Subcutaneous abdominal adipose tissue (tissue), 5 donors: ENCODE measurements at regions not wholly inside any gene's neighbourhood (a gene's known extent, or its start where the extent isn't known, plus 50 kb on each side); places are given as distances from the start of the nearest gene placed in this dataset.
"Not testable (repeated sequence)": the region's sequence is repeated elsewhere in the genome, so short reads cannot be mapped to it uniquely, and the experiment has no call there.

Experiments
- H3K27ac ChIP-seq: one replicate; pipeline ENCODE4 v1.7.0; 2013; ENCODE audit warnings: low read depth, mild to moderate bottlenecking, inconsistent platforms, low read length, moderate library complexity
- H3K27me3 ChIP-seq, 5 donors: one replicate each; pipeline ENCODE4 v1.7.0; 2013; ENCODE audit warnings: low read length in 5 of 5, inconsistent platforms in 1 of 5; ENCODE audit not compliant: control insufficient read depth in 5 of 5, insufficient read depth in 4 of 5
- H3K36me3 ChIP-seq, 5 donors: one replicate each; pipeline ENCODE4 v1.7.0; 2013; ENCODE audit warnings: low read length in 5 of 5; ENCODE audit not compliant: control insufficient read depth in 5 of 5, insufficient read depth in 5 of 5
- H3K4me1 ChIP-seq, 5 donors: one replicate each; pipeline ENCODE4 v1.7.0; 2013; ENCODE audit warnings: low read length in 5 of 5, mild to moderate bottlenecking in 3 of 5, moderate library complexity in 1 of 5; ENCODE audit not compliant: control insufficient read depth in 5 of 5, insufficient read depth in 5 of 5
- H3K4me3 ChIP-seq, 5 donors: one replicate each; pipeline ENCODE4 v1.7.0; 2013; ENCODE audit warnings: low read length in 5 of 5, low read depth in 1 of 5
- H3K9ac ChIP-seq, 5 donors: one replicate each; pipeline ENCODE4 v1.7.0; 2013; ENCODE audit warnings: low read length in 5 of 5, mild to moderate bottlenecking in 4 of 5, moderate library complexity in 3 of 5
- H3K9me3 ChIP-seq, 5 donors: one replicate each; pipeline ENCODE4 v1.7.0; 2013; ENCODE audit warnings: low read length in 5 of 5; ENCODE audit not compliant: control insufficient read depth in 5 of 5
- donor health status: healthy.
- donor health status: healthy.
- donor health status: healthy.
- donor health status: healthy.
- donor health status: healthy.

- Histone ChIP-seq H3K9ac (no peak overlapping the region), H3K27ac (no peak overlapping the region), H3K9me3 (no peaks in the 10 kb centered on the region), H3K4me3 (no peak overlapping the region), H3K4me1 (peaks cover 0 to 4% (median 0%) of the 10 kb centered on the region in 5 donors), H3K27me3 (no peaks in the 10 kb centered on the region), H3K36me3 (no peaks in the 10 kb centered on the region)
Observed at GRCh38 chr6:103720393-103720792, 1139.3 kb downstream of the HACE1 start.

DNA sequence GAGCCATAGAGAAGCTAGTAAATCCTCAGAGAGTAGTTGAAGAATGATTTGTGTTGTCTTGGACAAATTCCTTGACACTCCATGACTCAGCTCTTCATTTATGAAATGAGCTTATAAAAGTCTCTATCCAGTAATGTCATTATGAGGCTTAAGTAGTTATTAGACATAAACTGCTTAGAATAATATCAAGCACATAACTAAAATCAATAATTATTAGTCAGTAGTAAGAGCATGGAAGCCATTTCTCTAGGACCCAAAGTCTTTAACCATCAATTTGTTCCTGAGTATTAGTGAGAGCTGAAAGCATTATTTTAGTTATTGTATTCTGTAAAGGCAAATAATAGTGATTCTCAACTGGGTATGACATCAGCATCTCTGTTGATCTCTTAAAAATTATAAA lies 1140.2 kb downstream of the HACE1 start:
- Histone ChIP-seq H3K9me3 (no peaks in the 10 kb centered on the region), H3K36me3 (no peaks in the 10 kb centered on the region), H3K27me3 (no peaks in the 10 kb centered on the region), H3K4me1 (peaks cover 0 to 4% (median 0%) of the 10 kb centered on the region in 5 donors), H3K9ac (no peak overlapping the region), H3K27ac (no peak overlapping the region), H3K4me3 (no peak overlapping the region)

DNA sequence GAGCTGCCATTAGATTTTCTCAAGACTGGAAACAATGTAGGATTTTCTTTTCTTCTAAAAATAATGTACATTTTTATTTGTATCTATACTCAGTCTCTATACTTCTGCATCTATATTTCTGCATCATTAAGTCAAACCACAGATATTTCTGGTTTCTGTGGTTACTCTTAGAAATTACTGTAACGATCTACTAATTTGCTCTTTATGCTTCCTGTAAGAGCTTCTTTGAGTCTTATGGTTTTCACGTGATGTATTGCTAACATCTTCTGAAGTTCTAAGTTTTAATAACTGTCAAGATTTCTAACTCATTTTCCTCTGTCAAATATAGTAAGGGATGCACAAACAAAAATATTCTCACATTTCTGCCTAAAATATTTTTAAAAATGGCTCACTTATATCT lies 1144.5 kb downstream of the HACE1 start:
- Histone ChIP-seq H3K9me3 (no peaks in the 10 kb centered on the region), H3K27me3 (no peaks in the 10 kb centered on the region), H3K9ac (no peak overlapping the region), H3K4me3 (no peak overlapping the region), H3K36me3 (no peaks in the 10 kb centered on the region), H3K27ac (no peak overlapping the region), H3K4me1 (peaks cover 0 to 4% (median 0%) of the 10 kb centered on the region in 5 donors)

- not testable (repeated sequence) for H3K9ac ChIP-seq, H3K36me3 ChIP-seq, H3K9me3 ChIP-seq, H3K27me3 ChIP-seq, H3K27ac ChIP-seq, H3K4me3 ChIP-seq, H3K4me1 ChIP-seq
Observed at GRCh38 chr6:103709236-103709635, 1150.5 kb downstream of the HACE1 start.

DNA sequence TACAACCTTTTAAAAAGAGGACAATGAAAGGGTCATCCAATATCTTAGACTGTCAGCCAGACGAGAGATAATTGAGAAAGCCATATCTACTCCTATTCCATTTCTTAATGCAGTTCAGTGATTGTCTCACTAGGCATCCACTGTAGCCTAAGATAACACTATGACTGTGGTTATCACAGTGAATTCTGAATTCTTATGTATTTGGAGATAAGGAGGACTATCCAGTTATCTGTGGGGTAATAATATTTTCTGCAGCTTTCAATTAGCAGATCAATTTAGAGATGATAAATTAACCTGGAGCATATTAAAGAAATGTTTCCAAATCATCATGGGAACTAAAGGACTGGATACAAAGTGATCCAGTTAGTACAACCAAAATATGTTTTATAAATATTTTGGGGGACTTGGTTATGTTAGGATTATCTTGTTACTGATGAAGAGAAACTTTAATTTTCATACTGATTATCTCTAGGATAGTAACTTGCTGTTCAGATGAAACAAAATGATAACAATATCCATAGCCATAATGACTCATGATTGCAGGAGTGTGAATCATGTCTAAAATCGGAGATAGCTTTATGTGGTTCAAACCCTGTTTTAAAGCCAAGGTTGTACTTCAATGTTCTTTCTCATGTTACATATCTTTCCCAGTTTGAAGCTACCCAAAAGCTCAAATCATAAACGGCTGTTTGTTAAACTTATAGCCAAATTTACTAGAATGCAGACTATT lies 1152.0 kb downstream of the HACE1 start:
- no peaks in the 10 kb centered on the region for H3K27me3 ChIP-seq
- H3K9ac ChIP-seq, result no peak overlapping the region
- no peaks in the 10 kb centered on the region for H3K4me1 ChIP-seq
- H3K9me3 ChIP-seq, result no peaks in the 10 kb centered on the region
- no peak overlapping the region for H3K27ac ChIP-seq
- no peaks in the 10 kb centered on the region for H3K36me3 ChIP-seq
- no peak overlapping the region for H3K4me3 ChIP-seq

- Histone ChIP-seq H3K9me3 (no peaks in the 10 kb centered on the region), H3K27ac (no peak overlapping the region), H3K4me3 (no peak overlapping the region), H3K4me1 (peaks cover 0 to 8% (median 0%) of the 10 kb centered on the region in 5 donors), H3K9ac (peak overlapping the region in 1 of 5 donors; percentile 48), H3K36me3 (no peaks in the 10 kb centered on the region), H3K27me3 (no peaks in the 10 kb centered on the region)
Observed at GRCh38 chr6:103699769-103700168, 1160.0 kb downstream of the HACE1 start.

DNA sequence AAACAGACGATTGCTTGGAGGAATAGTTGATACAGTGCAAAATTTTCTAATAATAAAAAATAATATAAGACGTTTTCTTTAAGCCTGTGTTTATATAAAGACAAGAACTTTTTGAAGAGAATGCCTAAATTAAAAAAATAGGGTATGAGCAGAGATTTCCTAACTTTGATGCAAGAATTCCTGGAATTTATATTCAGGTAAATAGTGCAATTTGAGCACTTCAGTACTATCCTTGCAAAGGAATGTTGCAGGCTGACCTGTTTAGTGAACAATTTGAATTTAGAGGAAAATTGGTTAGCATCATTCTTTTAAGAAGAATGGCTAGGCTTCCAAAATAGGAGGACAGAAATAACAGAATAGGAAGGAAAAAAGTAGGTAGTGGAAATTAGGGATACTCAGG lies 1172.3 kb downstream of the HACE1 start:
- H3K36me3 ChIP-seq, result no peaks in the 10 kb centered on the region
- H3K4me1 ChIP-seq, result no peaks in the 10 kb centered on the region
- H3K27me3 ChIP-seq, result no peaks in the 10 kb centered on the region
- H3K27ac ChIP-seq, result no peak overlapping the region
- no peak overlapping the region for H3K4me3 ChIP-seq
- H3K9ac ChIP-seq, result no peak overlapping the region
- no peaks in the 10 kb centered on the region for H3K9me3 ChIP-seq

DNA sequence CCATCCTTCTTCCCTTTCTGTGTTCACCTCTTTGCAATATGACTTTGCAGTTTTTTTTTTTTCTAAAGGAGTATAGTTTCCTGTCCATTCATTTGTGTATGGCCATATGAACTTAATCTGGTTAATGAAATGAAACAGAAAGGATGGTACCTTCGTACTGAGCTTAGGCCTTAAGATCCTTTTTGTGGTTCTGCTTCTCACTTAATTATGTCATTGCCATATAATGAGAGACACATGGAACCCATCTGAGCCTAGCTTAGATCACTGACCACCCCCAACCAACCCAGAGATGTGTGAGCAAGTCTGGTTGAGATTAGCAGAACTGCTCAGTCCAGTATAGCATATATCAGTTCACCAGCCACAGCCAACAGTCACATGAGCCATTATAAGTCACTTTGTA lies 1179.6 kb downstream of the HACE1 start:
- Histone ChIP-seq H3K36me3 (no peaks in the 10 kb centered on the region), H3K9ac (no peak overlapping the region), H3K27ac (no peak overlapping the region), H3K4me1 (peaks cover 0 to 3% (median 0%) of the 10 kb centered on the region in 5 donors), H3K27me3 (no peaks in the 10 kb centered on the region), H3K9me3 (peaks cover 0 to 6% (median 0%) of the 10 kb centered on the region in 5 donors), H3K4me3 (no peak overlapping the region)

- peaks cover 0 to 3% (median 0%) of the 10 kb centered on the region in 5 donors for H3K4me1 ChIP-seq
- no peak overlapping the region for H3K4me3 ChIP-seq
- no peaks in the 10 kb centered on the region for H3K36me3 ChIP-seq
- H3K9me3 ChIP-seq, result peaks cover 0 to 6% (median 0%) of the 10 kb centered on the region in 5 donors
- H3K9ac ChIP-seq, result no peak overlapping the region
- no peaks in the 10 kb centered on the region for H3K27me3 ChIP-seq
- H3K27ac ChIP-seq, result no peak overlapping the region
Observed at GRCh38 chr6:103677290-103677689, 1182.4 kb downstream of the HACE1 start.

DNA sequence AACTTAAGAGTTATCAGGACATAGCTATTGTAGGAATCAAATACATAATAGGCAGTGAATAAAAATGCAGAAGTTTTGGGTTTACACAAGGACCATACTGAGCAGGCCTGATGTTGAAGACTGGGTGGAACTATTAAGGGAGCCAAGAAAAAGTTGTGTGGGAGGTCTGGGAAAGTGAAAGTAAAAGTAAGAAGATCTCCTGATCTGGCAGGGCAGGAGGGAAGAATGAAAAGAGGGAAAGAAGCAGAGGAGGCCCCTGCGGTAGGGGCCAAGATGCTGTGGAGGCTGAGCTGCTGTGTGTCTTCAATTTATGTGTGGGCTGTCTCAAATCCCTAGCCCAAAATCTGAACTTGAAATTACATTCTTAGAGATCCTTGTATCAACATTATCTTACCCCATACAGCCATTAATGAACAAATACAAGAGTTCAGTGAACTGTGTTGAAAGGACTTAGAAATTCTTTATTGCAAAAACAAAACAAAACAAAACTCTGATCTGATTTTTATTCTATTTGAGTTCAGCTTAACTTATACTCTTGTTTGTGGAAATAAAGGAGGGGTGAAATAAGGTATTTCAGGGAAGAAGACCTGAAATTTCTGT lies 1183.8 kb downstream of the HACE1 start:
- no peaks in the 10 kb centered on the region for H3K36me3 ChIP-seq
- no peak overlapping the region for H3K27ac ChIP-seq
- H3K4me3 ChIP-seq, result peak overlapping the region in 1 of 5 donors; percentile 12
- H3K4me1 ChIP-seq, result peaks cover 0 to 3% (median 0%) of the 10 kb centered on the region in 5 donors
- no peaks in the 10 kb centered on the region for H3K27me3 ChIP-seq
- peaks cover 0 to 6% (median 0%) of the 10 kb centered on the region in 5 donors for H3K9me3 ChIP-seq
- no peak overlapping the region for H3K9ac ChIP-seq
